Small intestine (tissue), 7 donors: ENCODE measurements at regions not wholly inside any gene's neighbourhood (a gene's known extent, or its start where the extent isn't known, plus 50 kb on each side); places are given as distances from the start of the nearest gene placed in this dataset.
A peak's percentile ranks its signal among the peaks of the same experiment; 100 is the strongest.

Experiments used
- DNase-seq, 2 donors: peaks; one replicate each; pipeline versions ENCODE4 v3.0.0 to v3.0.0-alpha.2; 2013
- FAIRE-seq: peaks from 2 replicates; lab custom pipeline; 2012; peaks lifted over from hg19 to GRCh38; lab: Jason Lieb, UNC
- H3K27ac ChIP-seq, 3 donors: one replicate each; pipeline ENCODE4 v1.5.1; 2013; ENCODE audit warnings: low read length in 2 of 3, mild to moderate bottlenecking in 2 of 3, control low read depth in 1 of 3, inconsistent platforms in 1 of 3, low read depth in 1 of 3, moderate library complexity in 1 of 3
- H3K27me3 ChIP-seq, 3 donors: one replicate each; pipeline ENCODE4 v1.6.1; 2013; ENCODE audit warnings: low read length in 3 of 3, inconsistent platforms in 1 of 3; ENCODE audit not compliant: control insufficient read depth in 3 of 3, insufficient read depth in 3 of 3
- H3K36me3 ChIP-seq, 3 donors: one replicate each; pipeline ENCODE4 v1.6.1; 2013; ENCODE audit warnings: low read length in 3 of 3, inconsistent platforms in 1 of 3, low read depth in 1 of 3, mild to moderate bottlenecking in 1 of 3, moderate library complexity in 1 of 3; ENCODE audit not compliant: control insufficient read depth in 3 of 3, insufficient read depth in 2 of 3
- H3K4me1 ChIP-seq, 3 donors: one replicate each; pipeline ENCODE4 v1.6.1; 2013; ENCODE audit warnings: low read length in 2 of 3, inconsistent platforms in 1 of 3, low read depth in 1 of 3, mild to moderate bottlenecking in 1 of 3, moderate library complexity in 1 of 3; ENCODE audit not compliant: control insufficient read depth in 3 of 3, insufficient read depth in 2 of 3
- H3K4me3 ChIP-seq, 3 donors: one replicate each; pipeline ENCODE4 v1.5.1; 2013; ENCODE audit warnings: low read length in 3 of 3, control low read depth in 1 of 3, inconsistent platforms in 1 of 3, low read depth in 1 of 3, mild to moderate bottlenecking in 1 of 3, moderate library complexity in 1 of 3
- H3K9me3 ChIP-seq, 2 donors: one replicate each; pipeline ENCODE4 v1.6.1; 2013; ENCODE audit warnings: low read depth in 1 of 2, low read length in 1 of 2; ENCODE audit not compliant: control insufficient read depth in 2 of 2, insufficient read depth in 1 of 2
- WGBS, 3 donors: extraction: QIAGEN DNeasy Blood & Tissue Kit; methylation state at CpG; one replicate each; pipeline ENCODE4 v1.1.7; 2013; 5-methylcytosine and 5-hydroxymethylcytosine counted together
- donor health status: healthy with polysubstance abuse.
- donor health status: control.
- donor health status: control.
- donor health status: Bipolar disorder and iron deficiency.
- donor health status: healthy.

GRCh38 chr1:234545517-234546386 lies 64.2 kb downstream of the IRF2BP2 start:
- FAIRE-seq (no peak), DNase-seq (peak; percentile 60 to 93)
- WGBS, 3 donors, result 32 to 62% (median 47%) methylated on average over 14 of the region's 14 CpGs
- H3K4me3 ChIP-seq, result no peak overlapping the region
- no peaks in the 10 kb centered on the region for H3K27me3 ChIP-seq
- H3K4me1 ChIP-seq, result peaks cover 1 to 52% (median 5%) of the 10 kb centered on the region in 3 donors
- H3K36me3 ChIP-seq, result no peaks in the 10 kb centered on the region
- H3K27ac ChIP-seq, result peak overlapping the region; percentile 2 to 97 (median 78)
- H3K9me3 ChIP-seq, result no peaks in the 10 kb centered on the region

- Histone ChIP-seq H3K27me3 (no peaks in the 10 kb centered on the region), H3K36me3 (no peaks in the 10 kb centered on the region), H3K27ac (peak overlapping the region; percentile 34 to 97 (median 70)), H3K4me3 (no peak overlapping the region), H3K4me1 (peaks cover 1 to 57% (median 5%) of the 10 kb centered on the region in 3 donors), H3K9me3 (no peaks in the 10 kb centered on the region)
- FAIRE-seq, result no peak
- peak; percentile 71 to 94 for DNase-seq
- WGBS, 3 donors, result 12 to 16% (median 13%) methylated on average over 5 to 6 of the region's 6 CpGs
These were observed 65.2 kb upstream of the TARBP1 start for GRCh38 chr1:234544087-234544579.

GRCh38 chr1:234543442-234544086 lies 64.6 kb upstream of the TARBP1 start:
- no peaks in the 10 kb centered on the region for H3K27me3 ChIP-seq
- H3K27ac ChIP-seq, result peak overlapping the region in 2 of 3 donors; percentile 70 to 97
- H3K4me3 ChIP-seq, result no peak overlapping the region
- no peaks in the 10 kb centered on the region for H3K9me3 ChIP-seq
- FAIRE-seq (no peak), DNase-seq (no peak)
- H3K4me1 ChIP-seq, result peaks cover 3 to 62% (median 5%) of the 10 kb centered on the region in 3 donors
- WGBS, 3 donors, result 67 to 70% (median 67%) methylated on average over 8 of the region's 8 CpGs
- no peaks in the 10 kb centered on the region for H3K36me3 ChIP-seq

GRCh38 chr1:234542211-234542850 lies 63.4 kb upstream of the TARBP1 start:
- H3K4me1 ChIP-seq, result peaks cover 5 to 74% (median 8%) of the 10 kb centered on the region in 3 donors
- no peaks in the 10 kb centered on the region for H3K9me3 ChIP-seq
- no peak for FAIRE-seq
- no peaks in the 10 kb centered on the region for H3K27me3 ChIP-seq
- no peak overlapping the region for H3K4me3 ChIP-seq
- no peak for DNase-seq
- no peaks in the 10 kb centered on the region for H3K36me3 ChIP-seq
- peak overlapping the region in 1 of 3 donors; percentile 97 for H3K27ac ChIP-seq
- WGBS, 3 donors, result 84 to 90% (median 85%) methylated on average over 13 of the region's 13 CpGs

- Histone ChIP-seq H3K9me3 (no peaks in the 10 kb centered on the region), H3K4me1 (peaks cover 5 to 76% (median 8%) of the 10 kb centered on the region in 3 donors), H3K36me3 (no peaks in the 10 kb centered on the region), H3K4me3 (no peak overlapping the region), H3K27ac (no peak overlapping the region), H3K27me3 (no peaks in the 10 kb centered on the region)
- FAIRE-seq, result no peak
- no peak for DNase-seq
- 84 to 93% (median 88%) methylated on average over 5 of the region's 5 CpGs for WGBS, 3 donors
These were observed 62.5 kb upstream of the TARBP1 start for GRCh38 chr1:234541286-234541975.

- no peaks in the 10 kb centered on the region for H3K9me3 ChIP-seq
- 90 to 93% (median 92%) methylated on average over 5 of the region's 5 CpGs for WGBS, 3 donors
- no peak overlapping the region for H3K4me3 ChIP-seq
- no peak overlapping the region for H3K27ac ChIP-seq
- DNase-seq (no peak), FAIRE-seq (no peak)
- H3K27me3 ChIP-seq, result no peaks in the 10 kb centered on the region
- H3K36me3 ChIP-seq, result no peaks in the 10 kb centered on the region
- H3K4me1 ChIP-seq, result peaks cover 5 to 76% (median 8%) of the 10 kb centered on the region in 3 donors
These were observed 61.4 kb upstream of the TARBP1 start for GRCh38 chr1:234540404-234540762.

- Histone ChIP-seq H3K27ac (peak overlapping the region in 1 of 3 donors; percentile 87), H3K36me3 (no peaks in the 10 kb centered on the region), H3K9me3 (no peaks in the 10 kb centered on the region), H3K4me1 (peaks cover 3 to 76% (median 10%) of the 10 kb centered on the region in 3 donors), H3K4me3 (no peak overlapping the region), H3K27me3 (no peaks in the 10 kb centered on the region)
- DNase-seq (no peak), FAIRE-seq (no peak)
- WGBS, 3 donors, result 84 to 87% (median 87%) methylated on average over 9 of the region's 9 CpGs
These were observed 60.9 kb upstream of the TARBP1 start for GRCh38 chr1:234539666-234540403.
